ENCODE measurements at regions not wholly inside any gene's neighbourhood (a gene's known extent, or its start where the extent isn't known, plus 50 kb on each side); places are given as distances from the start of the nearest gene placed in this dataset.

- TF ChIP-seq CTCF (IDR thresholded peaks at IDR 0.05) (no peak), POLR2A (IDR thresholded peaks at IDR 0.05) (no peak)
Measured at GRCh38 chr6:1463751-1464426, 74.5 kb downstream of the FOXF2 start.

All from Peyer's patch (tissue), 4 donors.